ENCODE measurements at regions not wholly inside any gene's neighbourhood (a gene's known extent, or its start where the extent isn't known, plus 50 kb on each side); places are given as distances from the start of the nearest gene placed in this dataset.

- TF ChIP-seq CTCF (IDR thresholded peaks at IDR 0.05; ENCODE audit: borderline replicate concordance, extremely low read depth, low read length, poor library complexity, severe bottlenecking) = no peak
- no peak for TF ChIP-seq EZH2 (IDR thresholded peaks at IDR 0.05; ENCODE audit: borderline replicate concordance, low read depth, low read length, severe bottlenecking)
These were observed 1494.3 kb downstream of the AMY1C start for GRCh38 chr1:105243969-105244368.
